ENCODE measurements at regions not wholly inside any gene's neighbourhood (a gene's known extent, or its start where the extent isn't known, plus 50 kb on each side); places are given as distances from the start of the nearest gene placed in this dataset.
A peak's percentile ranks its signal among the peaks of the same experiment; 100 is the strongest.

DNA sequence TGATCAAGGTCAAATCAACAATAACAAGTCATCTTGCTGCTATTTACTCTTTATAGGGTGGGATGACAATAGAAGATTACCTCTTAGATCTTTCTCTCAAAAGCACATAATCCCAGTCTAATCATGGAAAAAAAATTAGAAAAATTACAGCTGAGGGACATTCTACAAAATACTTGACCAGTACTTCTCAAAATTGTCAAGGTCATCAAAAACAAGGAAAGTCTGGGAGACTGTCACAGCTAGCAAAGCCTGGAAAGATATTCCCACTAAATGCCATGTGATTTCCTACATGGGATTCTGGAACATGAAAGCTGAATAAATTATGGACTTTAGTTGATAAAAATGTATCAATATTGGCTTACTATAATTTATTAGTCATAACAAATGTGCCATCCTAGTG lies 276.2 kb downstream of the RNF144A start:
- H3K4me3 Mint-ChIP-seq (ENCODE audit: unreplicated experiment), result no peak overlapping the region
- H3K27ac Mint-ChIP-seq (ENCODE audit: unreplicated experiment), result no peak overlapping the region
- no peak for DNase-seq (ENCODE audit: extremely low spot score, unreplicated experiment)
- no peaks in the 10 kb centered on the region for H3K27me3 Mint-ChIP-seq (ENCODE audit: unreplicated experiment)
- H3K4me1 Mint-ChIP-seq (ENCODE audit: unreplicated experiment), result peaks cover 8% of the 10 kb centered on the region
- H3K9me3 Mint-ChIP-seq (ENCODE audit: unreplicated experiment), result no peaks in the 10 kb centered on the region
- H3K36me3 Mint-ChIP-seq (ENCODE audit: unreplicated experiment), result no peaks in the 10 kb centered on the region
- TF ChIP-seq, protein P1, sequence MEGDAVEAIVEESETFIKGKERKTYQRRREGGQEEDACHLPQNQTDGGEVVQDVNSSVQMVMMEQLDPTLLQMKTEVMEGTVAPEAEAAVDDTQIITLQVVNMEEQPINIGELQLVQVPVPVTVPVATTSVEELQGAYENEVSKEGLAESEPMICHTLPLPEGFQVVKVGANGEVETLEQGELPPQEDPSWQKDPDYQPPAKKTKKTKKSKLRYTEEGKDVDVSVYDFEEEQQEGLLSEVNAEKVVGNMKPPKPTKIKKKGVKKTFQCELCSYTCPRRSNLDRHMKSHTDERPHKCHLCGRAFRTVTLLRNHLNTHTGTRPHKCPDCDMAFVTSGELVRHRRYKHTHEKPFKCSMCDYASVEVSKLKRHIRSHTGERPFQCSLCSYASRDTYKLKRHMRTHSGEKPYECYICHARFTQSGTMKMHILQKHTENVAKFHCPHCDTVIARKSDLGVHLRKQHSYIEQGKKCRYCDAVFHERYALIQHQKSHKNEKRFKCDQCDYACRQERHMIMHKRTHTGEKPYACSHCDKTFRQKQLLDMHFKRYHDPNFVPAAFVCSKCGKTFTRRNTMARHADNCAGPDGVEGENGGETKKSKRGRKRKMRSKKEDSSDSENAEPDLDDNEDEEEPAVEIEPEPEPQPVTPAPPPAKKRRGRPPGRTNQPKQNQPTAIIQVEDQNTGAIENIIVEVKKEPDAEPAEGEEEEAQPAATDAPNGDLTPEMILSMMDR (IDR thresholded peaks at IDR 0.05), result no peak

DNA sequence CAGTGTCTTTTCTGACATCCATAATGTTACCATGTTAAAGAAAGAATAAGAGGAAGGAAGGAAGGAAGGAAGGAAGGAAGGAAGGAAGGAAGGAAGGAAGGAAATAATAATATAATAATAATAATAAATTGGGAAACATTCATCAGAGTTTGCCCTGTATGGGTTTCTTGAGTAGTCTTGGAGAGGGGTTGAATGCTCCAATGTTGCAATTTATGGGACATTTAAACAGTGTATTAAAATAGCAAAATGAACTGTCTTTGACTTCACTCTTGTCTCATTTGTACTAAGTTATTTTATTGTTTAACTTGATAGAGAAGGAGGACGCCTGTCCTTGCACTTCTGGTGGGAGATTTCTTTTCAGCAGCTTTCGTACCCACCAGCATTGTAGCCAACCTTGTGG lies 277.7 kb downstream of the RNF144A start:
- no peak for DNase-seq (ENCODE audit: extremely low spot score, unreplicated experiment)
- Mint-ChIP-seq H3K27ac (ENCODE audit: unreplicated experiment) (no peak overlapping the region), H3K9me3 (ENCODE audit: unreplicated experiment) (no peaks in the 10 kb centered on the region), H3K4me3 (ENCODE audit: unreplicated experiment) (no peak overlapping the region), H3K27me3 (ENCODE audit: unreplicated experiment) (no peaks in the 10 kb centered on the region), H3K4me1 (ENCODE audit: unreplicated experiment) (peaks cover 8% of the 10 kb centered on the region), H3K36me3 (ENCODE audit: unreplicated experiment) (no peaks in the 10 kb centered on the region)
- TF ChIP-seq, protein P1 (IDR thresholded peaks at IDR 0.05), result no peak

GRCh38 chr2:7196883-7197282 lies 279.7 kb downstream of the RNF144A start:
- no peak overlapping the region for H3K27ac Mint-ChIP-seq (ENCODE audit: unreplicated experiment)
- peaks cover 1% of the 10 kb centered on the region for H3K4me1 Mint-ChIP-seq (ENCODE audit: unreplicated experiment)
- DNase-seq (ENCODE audit: extremely low spot score, unreplicated experiment), result no peak
- TF ChIP-seq, protein P1 (IDR thresholded peaks at IDR 0.05), result no peak
- no peaks in the 10 kb centered on the region for H3K36me3 Mint-ChIP-seq (ENCODE audit: unreplicated experiment)
- H3K4me3 Mint-ChIP-seq (ENCODE audit: unreplicated experiment), result no peak overlapping the region
- no peaks in the 10 kb centered on the region for H3K9me3 Mint-ChIP-seq (ENCODE audit: unreplicated experiment)
- H3K27me3 Mint-ChIP-seq (ENCODE audit: unreplicated experiment), result no peaks in the 10 kb centered on the region

- TF ChIP-seq, protein P1 (IDR thresholded peaks at IDR 0.05), result no peak
- DNase-seq (ENCODE audit: extremely low spot score, unreplicated experiment), result no peak
- no peaks in the 10 kb centered on the region for H3K36me3 Mint-ChIP-seq (ENCODE audit: unreplicated experiment)
- H3K4me1 Mint-ChIP-seq (ENCODE audit: unreplicated experiment), result no peaks in the 10 kb centered on the region
- H3K27me3 Mint-ChIP-seq (ENCODE audit: unreplicated experiment), result peaks cover 2% of the 10 kb centered on the region
- H3K27ac Mint-ChIP-seq (ENCODE audit: unreplicated experiment), result no peak overlapping the region
- no peaks in the 10 kb centered on the region for H3K9me3 Mint-ChIP-seq (ENCODE audit: unreplicated experiment)
- H3K4me3 Mint-ChIP-seq (ENCODE audit: unreplicated experiment), result no peak overlapping the region
These were observed 284.6 kb downstream of the RNF144A start for GRCh38 chr2:7201851-7202250.

- H3K4me1 Mint-ChIP-seq (ENCODE audit: unreplicated experiment), result no peaks in the 10 kb centered on the region
- no peak for DNase-seq (ENCODE audit: extremely low spot score, unreplicated experiment)
- TF ChIP-seq, protein P1 (IDR thresholded peaks at IDR 0.05), result peak; percentile 83
These were observed 285.9 kb downstream of the RNF144A start for GRCh38 chr2:7203056-7203467.

More at GRCh38 chr2:7203056-7203467, 285.9 kb downstream of the RNF144A start:
- Mint-ChIP-seq H3K4me3 (ENCODE audit: unreplicated experiment) (no peak overlapping the region), H3K36me3 (ENCODE audit: unreplicated experiment) (no peaks in the 10 kb centered on the region), H3K27ac (ENCODE audit: unreplicated experiment) (no peak overlapping the region), H3K9me3 (ENCODE audit: unreplicated experiment) (no peaks in the 10 kb centered on the region), H3K27me3 (ENCODE audit: unreplicated experiment) (peaks cover 2% of the 10 kb centered on the region)
